ENCODE measurements at regions not wholly inside any gene's neighbourhood (a gene's known extent, or its start where the extent isn't known, plus 50 kb on each side); places are given as distances from the start of the nearest gene placed in this dataset.

DNA sequence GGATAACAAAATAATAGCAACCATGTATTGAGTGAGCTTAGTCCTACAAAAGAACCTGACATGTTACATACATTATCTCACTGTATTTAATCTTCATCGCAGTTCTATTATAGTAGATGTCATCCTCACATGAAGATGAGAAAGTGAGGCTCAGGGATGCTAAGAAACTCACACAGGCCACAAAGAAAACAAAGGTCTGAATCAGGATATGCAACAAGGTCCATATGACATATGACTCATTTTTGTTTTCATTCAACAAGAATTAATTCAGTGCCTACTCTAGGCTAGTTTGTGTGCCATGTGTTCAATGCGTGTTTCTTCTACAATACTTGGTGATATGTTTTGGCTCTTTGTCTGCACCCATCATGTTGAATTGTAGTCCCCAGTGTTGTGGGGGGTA is 219.7 kb upstream of the EPHA4 start:
- H3K36me3 Mint-ChIP-seq = no peaks in the 10 kb centered on the region
- Histone ChIP-seq H3K4me1 (ENCODE audit: control insufficient read depth, insufficient read depth, low read length, poor library complexity, severe bottlenecking) (no peaks in the 10 kb centered on the region), H3K27me3 (ENCODE audit: control insufficient read depth, insufficient read depth, low read length) (no peaks in the 10 kb centered on the region), H3K27ac (ENCODE audit: insufficient read depth, low read length, poor library complexity, severe bottlenecking) (no peak overlapping the region), H3K36me3 (ENCODE audit: control insufficient read depth, insufficient read depth, low read length) (no peaks in the 10 kb centered on the region), H3K4me3 (ENCODE audit: low read depth, low read length) (no peak overlapping the region), H3K9me3 (ENCODE audit: control insufficient read depth in 2 of 2, low read length in 2 of 2) (no peaks in the 10 kb centered on the region)
- no peak overlapping the region for H3K27ac Mint-ChIP-seq
- DNase-seq = no peak
- no peaks in the 10 kb centered on the region for H3K4me1 Mint-ChIP-seq
- ATAC-seq (ENCODE audit: low read depth in 2 of 2) = no peak
- no peak overlapping the region for H3K4me3 Mint-ChIP-seq
- H3K27me3 Mint-ChIP-seq = no peaks in the 10 kb centered on the region
- H3K9me3 Mint-ChIP-seq = peaks cover 0 to 5% (median 2%) of the 10 kb centered on the region in 7 donors

DNA sequence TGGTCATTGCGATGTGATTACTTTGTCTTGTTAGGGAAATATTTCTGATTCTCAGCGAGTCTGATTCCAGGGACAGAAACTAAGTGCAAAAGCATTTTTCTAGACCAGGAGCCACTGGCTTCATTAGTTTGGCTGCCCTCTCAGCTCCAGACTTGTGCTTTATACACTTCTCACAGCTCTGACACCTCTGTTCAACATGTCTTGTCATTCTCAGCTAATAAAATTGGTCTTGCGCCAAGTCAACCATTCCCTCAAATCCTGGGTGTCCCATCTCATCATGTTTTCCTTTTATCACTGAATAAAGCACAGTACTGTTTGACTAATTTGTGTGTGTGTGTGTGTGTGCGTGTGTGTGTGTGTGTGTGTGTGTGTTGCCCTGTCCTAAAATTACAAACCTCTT is 215.5 kb upstream of the EPHA4 start:
- Mint-ChIP-seq H3K4me1 (no peaks in the 10 kb centered on the region), H3K4me3 (no peak overlapping the region), H3K36me3 (no peaks in the 10 kb centered on the region)

DNA sequence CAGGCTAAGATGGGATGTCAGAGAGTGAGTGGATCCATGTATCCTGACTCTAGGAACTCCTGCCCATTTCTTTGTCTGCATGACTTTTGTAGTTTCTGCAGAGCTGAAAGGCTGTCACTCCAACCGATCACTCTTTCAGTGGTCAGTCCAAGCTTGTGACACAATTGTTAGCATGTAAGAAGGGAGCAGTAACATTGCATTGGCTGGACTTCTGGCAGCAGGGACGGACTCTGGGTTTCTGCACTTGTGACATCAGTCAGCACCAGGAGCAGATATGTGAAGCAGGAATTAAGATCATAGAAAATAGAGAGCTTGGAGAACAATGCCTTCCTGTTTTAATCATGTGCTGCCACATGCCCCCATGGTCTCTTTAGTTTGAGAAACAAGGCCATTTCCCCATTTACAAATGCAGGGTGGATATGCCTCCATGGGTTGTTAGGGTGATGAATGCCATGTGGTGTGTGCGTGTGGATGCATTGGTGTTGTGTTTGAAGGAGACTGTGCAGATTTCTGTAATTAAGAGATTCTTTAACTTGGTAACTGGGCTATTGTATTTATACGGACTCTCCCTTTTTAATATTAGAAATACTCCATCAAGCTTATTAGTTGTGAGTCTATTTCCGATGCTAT is 214.3 kb upstream of the EPHA4 start:
- H3K27me3 Mint-ChIP-seq = no peaks in the 10 kb centered on the region
- H3K27me3 ChIP-seq (ENCODE audit: control insufficient read depth, insufficient read depth, low read length) = no peaks in the 10 kb centered on the region
- DNase-seq (no peak), ATAC-seq (ENCODE audit: low read depth in 2 of 2) (no peak)
- H3K4me3 ChIP-seq (ENCODE audit: low read depth, low read length) = no peak overlapping the region
- H3K27ac ChIP-seq (ENCODE audit: insufficient read depth, low read length, poor library complexity, severe bottlenecking) = no peak overlapping the region
- H3K9me3 ChIP-seq (ENCODE audit: control insufficient read depth in 2 of 2, low read length in 2 of 2) = no peaks in the 10 kb centered on the region
- peaks cover 0 to 5% (median 3%) of the 10 kb centered on the region in 7 donors for H3K9me3 Mint-ChIP-seq
- no peaks in the 10 kb centered on the region for H3K4me1 Mint-ChIP-seq
- no peak overlapping the region for H3K27ac Mint-ChIP-seq
- H3K4me3 Mint-ChIP-seq = no peak overlapping the region
- H3K36me3 ChIP-seq (ENCODE audit: control insufficient read depth, insufficient read depth, low read length) = no peaks in the 10 kb centered on the region
- no peaks in the 10 kb centered on the region for H3K36me3 Mint-ChIP-seq
- no peaks in the 10 kb centered on the region for H3K4me1 ChIP-seq (ENCODE audit: control insufficient read depth, insufficient read depth, low read length, poor library complexity, severe bottlenecking)

More for the DNA sequence above, 215.5 kb upstream of the EPHA4 start:
- Histone ChIP-seq H3K9me3 (ENCODE audit: control insufficient read depth in 2 of 2, low read length in 2 of 2) (no peaks in the 10 kb centered on the region), H3K27me3 (ENCODE audit: control insufficient read depth, insufficient read depth, low read length) (no peaks in the 10 kb centered on the region), H3K4me1 (ENCODE audit: control insufficient read depth, insufficient read depth, low read length, poor library complexity, severe bottlenecking) (no peaks in the 10 kb centered on the region), H3K4me3 (ENCODE audit: low read depth, low read length) (no peak overlapping the region), H3K27ac (ENCODE audit: insufficient read depth, low read length, poor library complexity, severe bottlenecking) (no peak overlapping the region), H3K36me3 (ENCODE audit: control insufficient read depth, insufficient read depth, low read length) (no peaks in the 10 kb centered on the region)
- Mint-ChIP-seq H3K27ac (no peak overlapping the region), H3K27me3 (no peaks in the 10 kb centered on the region), H3K9me3 (peaks cover 0 to 6% (median 3%) of the 10 kb centered on the region in 7 donors)
- DNase-seq (no peak), ATAC-seq (ENCODE audit: low read depth in 2 of 2) (no peak)

DNA sequence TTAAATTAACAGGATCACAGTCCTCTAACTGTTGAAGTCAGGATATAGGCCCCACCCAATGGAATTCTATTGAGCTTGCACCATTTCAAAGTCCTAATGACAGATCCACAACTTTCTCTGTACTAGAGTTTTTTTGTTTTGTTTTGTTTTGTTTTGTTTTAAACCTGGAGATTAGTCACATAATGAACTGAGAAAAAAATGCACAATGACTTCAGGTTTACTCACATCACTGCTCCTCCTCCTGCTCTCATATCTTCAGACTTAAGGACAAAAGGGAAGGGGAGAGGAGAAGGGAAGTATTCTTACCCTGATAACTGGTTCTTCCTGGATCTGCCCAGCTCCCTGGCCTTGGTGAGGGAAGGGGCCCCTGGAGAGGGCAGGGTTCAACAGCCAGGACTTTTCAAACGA is 208.2 kb upstream of the EPHA4 start:
- Mint-ChIP-seq H3K4me1 (no peaks in the 10 kb centered on the region), H3K36me3 (no peaks in the 10 kb centered on the region), H3K27ac (no peak overlapping the region), H3K9me3 (peaks cover 0 to 4% (median 0%) of the 10 kb centered on the region in 7 donors), H3K27me3 (no peaks in the 10 kb centered on the region), H3K4me3 (no peak overlapping the region)
- Histone ChIP-seq H3K27me3 (ENCODE audit: control insufficient read depth, insufficient read depth, low read length) (no peaks in the 10 kb centered on the region), H3K36me3 (ENCODE audit: control insufficient read depth, insufficient read depth, low read length) (no peaks in the 10 kb centered on the region), H3K9me3 (ENCODE audit: control insufficient read depth in 2 of 2, low read length in 2 of 2) (no peaks in the 10 kb centered on the region), H3K27ac (ENCODE audit: insufficient read depth, low read length, poor library complexity, severe bottlenecking) (no peak overlapping the region), H3K4me1 (ENCODE audit: control insufficient read depth, insufficient read depth, low read length, poor library complexity, severe bottlenecking) (no peaks in the 10 kb centered on the region), H3K4me3 (ENCODE audit: low read depth, low read length) (no peak overlapping the region)
- ATAC-seq (ENCODE audit: low read depth in 2 of 2) (no peak), DNase-seq (no peak)

DNA sequence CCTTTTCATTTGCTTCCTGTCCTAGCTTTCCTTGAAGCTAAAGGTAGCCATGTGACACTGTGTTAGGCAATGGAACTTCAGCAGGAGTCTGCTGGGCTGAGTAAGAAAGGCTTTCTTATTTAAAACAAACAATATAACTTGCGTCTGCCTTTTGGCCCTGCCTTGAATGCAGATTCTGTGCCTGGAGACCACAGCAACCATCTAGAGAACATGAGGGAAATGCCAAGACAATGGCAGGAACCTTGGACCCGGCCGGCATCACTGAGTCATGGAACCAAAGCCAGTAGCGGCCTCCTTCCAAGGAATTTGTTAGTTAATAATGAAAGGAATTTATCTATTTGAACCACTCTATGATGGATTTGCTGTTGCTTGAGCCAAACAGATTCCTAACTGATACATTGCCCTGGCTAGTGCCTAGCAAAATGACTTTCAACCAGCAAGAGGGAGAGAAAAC is 207.5 kb upstream of the EPHA4 start:
- Histone ChIP-seq H3K9me3 (ENCODE audit: control insufficient read depth in 2 of 2, low read length in 2 of 2) (no peaks in the 10 kb centered on the region), H3K4me3 (ENCODE audit: low read depth, low read length) (no peak overlapping the region), H3K36me3 (ENCODE audit: control insufficient read depth, insufficient read depth, low read length) (no peaks in the 10 kb centered on the region), H3K27ac (ENCODE audit: insufficient read depth, low read length, poor library complexity, severe bottlenecking) (no peak overlapping the region), H3K4me1 (ENCODE audit: control insufficient read depth, insufficient read depth, low read length, poor library complexity, severe bottlenecking) (no peaks in the 10 kb centered on the region), H3K27me3 (ENCODE audit: control insufficient read depth, insufficient read depth, low read length) (no peaks in the 10 kb centered on the region)
- H3K9me3 Mint-ChIP-seq = peaks cover 0 to 4% (median 0%) of the 10 kb centered on the region in 7 donors
- DNase-seq = no peak
- no peak overlapping the region for H3K27ac Mint-ChIP-seq
- no peak for ATAC-seq (ENCODE audit: low read depth in 2 of 2)
- H3K4me1 Mint-ChIP-seq = no peaks in the 10 kb centered on the region
- H3K27me3 Mint-ChIP-seq = no peaks in the 10 kb centered on the region
- H3K36me3 Mint-ChIP-seq = no peaks in the 10 kb centered on the region
- no peak overlapping the region for H3K4me3 Mint-ChIP-seq

DNA sequence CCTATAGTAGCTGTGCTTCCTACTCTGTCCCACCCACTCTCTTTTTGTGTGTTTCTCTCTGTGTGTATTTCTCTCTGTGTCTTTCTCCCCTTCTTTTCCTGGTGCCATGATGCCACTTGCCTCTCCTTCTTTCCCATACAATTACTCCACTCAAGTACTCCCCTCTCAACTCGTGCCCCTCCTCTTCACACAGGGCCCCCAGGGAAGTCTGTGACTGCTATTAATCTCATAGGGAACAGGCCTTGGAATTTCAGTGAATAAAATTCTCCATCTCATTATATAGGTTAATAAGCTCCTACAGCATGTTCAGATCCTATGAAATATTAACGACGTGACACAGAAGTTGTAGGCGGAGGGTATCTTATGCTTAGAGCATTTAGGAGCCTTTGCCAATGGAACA is 205.9 kb upstream of the EPHA4 start:
- H3K4me3 Mint-ChIP-seq = no peak overlapping the region
- Histone ChIP-seq H3K27ac (ENCODE audit: insufficient read depth, low read length, poor library complexity, severe bottlenecking) (no peak overlapping the region), H3K27me3 (ENCODE audit: control insufficient read depth, insufficient read depth, low read length) (no peaks in the 10 kb centered on the region), H3K36me3 (ENCODE audit: control insufficient read depth, insufficient read depth, low read length) (no peaks in the 10 kb centered on the region), H3K4me3 (ENCODE audit: low read depth, low read length) (no peak overlapping the region), H3K9me3 (ENCODE audit: control insufficient read depth in 2 of 2, low read length in 2 of 2) (no peaks in the 10 kb centered on the region), H3K4me1 (ENCODE audit: control insufficient read depth, insufficient read depth, low read length, poor library complexity, severe bottlenecking) (no peaks in the 10 kb centered on the region)
- ATAC-seq (ENCODE audit: low read depth in 2 of 2) (no peak), DNase-seq (no peak)
- H3K4me1 Mint-ChIP-seq = no peaks in the 10 kb centered on the region
- H3K9me3 Mint-ChIP-seq = peaks cover 0 to 3% (median 0%) of the 10 kb centered on the region in 7 donors
- H3K36me3 Mint-ChIP-seq = no peaks in the 10 kb centered on the region
- H3K27ac Mint-ChIP-seq = no peak overlapping the region
- H3K27me3 Mint-ChIP-seq = no peaks in the 10 kb centered on the region

GRCh38 chr2:221777119-221777518 is 205.0 kb upstream of the EPHA4 start:
- Histone ChIP-seq H3K4me3 (ENCODE audit: low read depth, low read length) (no peak overlapping the region), H3K4me1 (ENCODE audit: control insufficient read depth, insufficient read depth, low read length, poor library complexity, severe bottlenecking) (no peaks in the 10 kb centered on the region), H3K9me3 (ENCODE audit: control insufficient read depth in 2 of 2, low read length in 2 of 2) (no peaks in the 10 kb centered on the region), H3K27ac (ENCODE audit: insufficient read depth, low read length, poor library complexity, severe bottlenecking) (no peak overlapping the region), H3K27me3 (ENCODE audit: control insufficient read depth, insufficient read depth, low read length) (no peaks in the 10 kb centered on the region), H3K36me3 (ENCODE audit: control insufficient read depth, insufficient read depth, low read length) (no peaks in the 10 kb centered on the region)
- Mint-ChIP-seq H3K36me3 (no peaks in the 10 kb centered on the region), H3K4me3 (no peak overlapping the region), H3K27me3 (no peaks in the 10 kb centered on the region), H3K27ac (no peak overlapping the region), H3K9me3 (peaks cover 0 to 3% (median 0%) of the 10 kb centered on the region in 7 donors), H3K4me1 (no peaks in the 10 kb centered on the region)
- DNase-seq = no peak
- ATAC-seq (ENCODE audit: low read depth in 2 of 2) = no peak

- H3K27me3 Mint-ChIP-seq = no peaks in the 10 kb centered on the region
- H3K4me1 Mint-ChIP-seq = no peaks in the 10 kb centered on the region
- no peak overlapping the region for H3K27ac Mint-ChIP-seq
- ATAC-seq (ENCODE audit: low read depth in 2 of 2) (no peak), DNase-seq (no peak)
- Histone ChIP-seq H3K27ac (ENCODE audit: insufficient read depth, low read length, poor library complexity, severe bottlenecking) (no peak overlapping the region), H3K4me3 (ENCODE audit: low read depth, low read length) (no peak overlapping the region), H3K27me3 (ENCODE audit: control insufficient read depth, insufficient read depth, low read length) (no peaks in the 10 kb centered on the region), H3K4me1 (ENCODE audit: control insufficient read depth, insufficient read depth, low read length, poor library complexity, severe bottlenecking) (no peaks in the 10 kb centered on the region), H3K9me3 (ENCODE audit: control insufficient read depth in 2 of 2, low read length in 2 of 2) (no peaks in the 10 kb centered on the region), H3K36me3 (ENCODE audit: control insufficient read depth, insufficient read depth, low read length) (no peaks in the 10 kb centered on the region)
- no peaks in the 10 kb centered on the region for H3K36me3 Mint-ChIP-seq
- H3K9me3 Mint-ChIP-seq = peaks cover 0 to 3% (median 0%) of the 10 kb centered on the region in 7 donors
- H3K4me3 Mint-ChIP-seq = no peak overlapping the region
These were observed 203.0 kb upstream of the EPHA4 start for GRCh38 chr2:221775096-221775495.
